Activated CD4-positive, alpha-beta T cell treated with anti-CD3 and anti-CD28 coated beads, Interleukin-2, amount 50 U/mL, for 24 hours (primary cell): ENCODE measurements at regions not wholly inside any gene's neighbourhood (a gene's known extent, or its start where the extent isn't known, plus 50 kb on each side); places are given as distances from the start of the nearest gene placed in this dataset.
"Not testable (repeated sequence)": the region's sequence is repeated elsewhere in the genome, so short reads cannot be mapped to it uniquely, and the experiment has no call there.

Experiments used
- DNase-seq, 2 donors: peaks; one replicate each; pipeline ENCODE4 v3.0.0-alpha.2; 2020; ENCODE audit warnings: low read depth in 1 of 2, low spot score in 1 of 2

GRCh38 chr2:194602750-194603149 lies 1054.3 kb upstream of the SLC39A10 start:
- no peak for DNase-seq

- DNase-seq: no peak
Observed at GRCh38 chr2:194591192-194591591, 1065.8 kb upstream of the SLC39A10 start.

GRCh38 chr2:194587739-194588270 lies 1069.2 kb upstream of the SLC39A10 start:
- no peak for DNase-seq

- no peak for DNase-seq
Observed at GRCh38 chr2:194567661-194568017, 1089.4 kb upstream of the SLC39A10 start.

GRCh38 chr2:194566907-194567660 lies 1089.9 kb upstream of the SLC39A10 start:
- DNase-seq: no peak

GRCh38 chr2:194564422-194564821 lies 1092.6 kb upstream of the SLC39A10 start:
- no peak for DNase-seq

- no peak for DNase-seq
Observed at GRCh38 chr2:194562329-194562728, 1094.7 kb upstream of the SLC39A10 start.

- DNase-seq: no peak
Observed at GRCh38 chr2:194559964-194560363, 1097.1 kb upstream of the SLC39A10 start.

- DNase-seq: no peak
Observed at GRCh38 chr2:194559523-194559922, 1097.5 kb upstream of the SLC39A10 start.

GRCh38 chr2:194557993-194558392 lies 1099.0 kb upstream of the SLC39A10 start:
- DNase-seq: no peak

- no peak for DNase-seq
Observed at GRCh38 chr2:194556629-194557028, 1100.4 kb upstream of the SLC39A10 start.

- no peak for DNase-seq
Observed at GRCh38 chr2:194553980-194554379, 1103.0 kb upstream of the SLC39A10 start.

- no peak for DNase-seq
Observed at GRCh38 chr2:194550702-194551101, 1106.3 kb upstream of the SLC39A10 start.

GRCh38 chr2:194549387-194549786 lies 1107.6 kb upstream of the SLC39A10 start:
- no peak for DNase-seq

GRCh38 chr2:194545978-194546377 lies 1111.0 kb upstream of the SLC39A10 start:
- no peak for DNase-seq

- DNase-seq: no peak
Observed at GRCh38 chr2:194539425-194539824, 1117.6 kb upstream of the SLC39A10 start.

GRCh38 chr2:194526121-194526520 lies 1130.9 kb upstream of the SLC39A10 start:
- no peak for DNase-seq

GRCh38 chr2:194514281-194514680 lies 1142.7 kb upstream of the SLC39A10 start:
- no peak for DNase-seq

GRCh38 chr2:194511070-194511469 lies 1146.0 kb upstream of the SLC39A10 start:
- not testable (repeated sequence) for DNase-seq

- not testable (repeated sequence) for DNase-seq
Observed at GRCh38 chr2:194504876-194505275, 1152.2 kb upstream of the SLC39A10 start.

- no peak for DNase-seq
Observed at GRCh38 chr2:194495046-194495445, 1162.0 kb upstream of the SLC39A10 start.

- DNase-seq: no peak
Observed at GRCh38 chr2:194494401-194494800, 1162.6 kb upstream of the SLC39A10 start.
